HG02870 (cell line): ENCODE measurements at regions not wholly inside any gene's neighbourhood (a gene's known extent, or its start where the extent isn't known, plus 50 kb on each side); places are given as distances from the start of the nearest gene placed in this dataset.
"Not testable (repeated sequence)": the region's sequence is repeated elsewhere in the genome, so short reads cannot be mapped to it uniquely, and the experiment has no call there.

Experiments
- ATAC-seq: cut with Tn5 transposase; IDR thresholded peaks from one replicate; pipeline ENCODE4 v1.9.1; 2021; ENCODE audit warnings: mild to moderate bottlenecking, moderate library complexity; ENCODE audit not compliant: unreplicated experiment

GRCh38 chr10:118962331-118962868 is 67.1 kb upstream of the NANOS1 start:
- not testable (repeated sequence) for ATAC-seq

DNA sequence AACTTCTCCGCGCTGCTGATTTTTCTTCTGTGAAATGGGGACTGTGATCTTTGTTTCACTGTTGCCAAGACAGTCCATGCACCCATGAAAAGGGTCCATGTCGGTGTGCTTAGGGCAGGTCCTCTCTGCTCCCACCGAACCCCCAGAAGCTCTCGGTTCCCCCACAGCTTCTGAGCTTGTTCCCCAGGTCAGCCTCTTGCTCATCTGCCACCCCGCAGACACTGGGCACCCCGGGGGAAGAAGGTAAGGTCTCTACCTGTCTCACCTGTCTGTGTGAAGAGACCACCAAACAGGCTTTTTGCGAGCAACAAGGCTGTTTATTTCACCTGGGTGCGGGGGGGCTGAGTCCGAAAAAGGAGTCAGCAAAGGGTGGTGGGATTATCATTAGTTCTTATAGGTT is 66.2 kb upstream of the NANOS1 start:
- no peak for ATAC-seq

DNA sequence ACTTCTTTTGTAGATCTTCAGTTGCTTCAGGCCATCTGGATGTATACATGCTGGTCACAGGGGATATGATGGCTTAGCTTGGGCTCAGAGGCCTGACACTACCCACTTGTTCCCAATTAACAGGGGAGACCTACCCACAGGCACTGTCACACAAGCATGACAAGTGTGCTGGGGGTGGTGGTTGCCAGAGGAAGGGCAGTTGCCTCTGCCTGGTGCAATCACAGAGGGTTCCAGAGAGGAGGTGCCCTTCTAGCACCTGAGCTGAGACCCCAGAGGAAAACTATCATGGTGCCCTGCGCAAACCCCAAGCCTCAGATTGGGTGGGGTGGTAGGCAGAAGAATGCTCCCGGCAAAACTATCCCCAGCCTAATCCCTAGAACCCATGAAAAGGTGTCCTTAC is 65.6 kb upstream of the NANOS1 start:
- ATAC-seq: no peak

DNA sequence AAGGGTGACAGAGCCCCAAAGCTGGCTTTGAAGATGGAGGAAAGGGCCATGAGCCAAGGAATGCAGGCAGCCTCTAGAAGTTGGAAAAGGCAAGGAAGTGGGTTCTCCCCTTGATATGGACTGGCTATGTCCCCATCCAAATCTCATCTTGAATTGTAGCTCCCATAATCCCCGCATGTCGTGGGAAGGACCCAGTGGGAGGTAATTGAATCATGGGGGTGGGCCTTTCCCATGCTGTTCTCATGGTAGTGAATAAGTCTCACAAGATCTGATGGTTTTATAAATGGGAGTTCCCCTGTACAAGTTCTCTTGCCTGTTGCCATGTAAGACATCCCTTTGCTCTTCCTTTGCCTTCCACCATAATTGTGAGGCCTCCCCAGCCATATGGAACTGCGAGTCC is 65.0 kb upstream of the NANOS1 start:
- ATAC-seq: not testable (repeated sequence)

DNA sequence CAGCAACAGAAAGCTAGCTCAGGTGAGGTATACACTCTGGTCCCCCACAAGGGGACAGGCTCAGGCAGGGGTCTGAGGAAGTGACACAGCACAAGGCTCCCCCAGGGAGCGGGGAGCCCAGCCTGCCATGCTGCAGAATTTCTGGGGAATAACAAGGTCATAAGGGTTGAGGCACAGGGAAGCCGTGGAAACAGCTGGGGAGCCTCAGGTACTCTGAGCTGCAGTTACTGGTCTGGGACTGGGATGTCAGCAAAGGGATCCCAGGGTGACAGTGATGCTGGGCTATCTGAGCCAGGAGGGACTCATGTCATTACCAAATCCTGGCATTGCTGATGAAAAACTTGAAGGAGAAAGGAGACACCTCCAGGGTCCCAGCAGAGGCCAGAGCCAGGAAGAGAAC is 64.4 kb upstream of the NANOS1 start:
- ATAC-seq: no peak

- ATAC-seq: no peak
These were observed 63.9 kb upstream of the NANOS1 start for GRCh38 chr10:118965645-118966044.

- ATAC-seq: no peak
These were observed 63.3 kb upstream of the NANOS1 start for GRCh38 chr10:118966076-118966849.

- no peak for ATAC-seq
These were observed 62.7 kb upstream of the NANOS1 start for GRCh38 chr10:118966850-118967125.

- ATAC-seq: no peak
These were observed 62.4 kb upstream of the NANOS1 start for GRCh38 chr10:118967160-118967559.

GRCh38 chr10:118968060-118968459 is 61.5 kb upstream of the NANOS1 start:
- ATAC-seq: no peak

DNA sequence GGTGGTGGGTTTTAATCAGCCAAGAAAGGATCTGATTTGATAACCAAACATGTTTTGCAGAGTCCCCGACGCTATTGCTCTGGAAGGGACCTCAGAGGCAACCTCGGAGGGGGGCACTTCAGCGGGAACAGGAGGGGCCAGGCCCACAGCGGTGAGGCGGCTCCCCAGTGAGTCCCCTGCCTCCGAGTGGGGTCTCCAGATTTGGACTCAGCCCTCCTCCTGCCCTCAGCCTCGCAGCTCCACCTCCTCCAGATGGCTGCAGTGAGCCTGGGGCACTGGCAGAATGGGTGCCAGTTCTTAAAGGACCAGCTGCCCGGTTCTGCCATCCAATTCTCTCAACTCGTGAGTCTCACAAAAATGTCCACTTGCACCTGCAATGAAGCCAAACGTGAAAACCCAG is 61.0 kb upstream of the NANOS1 start:
- ATAC-seq: no peak

DNA sequence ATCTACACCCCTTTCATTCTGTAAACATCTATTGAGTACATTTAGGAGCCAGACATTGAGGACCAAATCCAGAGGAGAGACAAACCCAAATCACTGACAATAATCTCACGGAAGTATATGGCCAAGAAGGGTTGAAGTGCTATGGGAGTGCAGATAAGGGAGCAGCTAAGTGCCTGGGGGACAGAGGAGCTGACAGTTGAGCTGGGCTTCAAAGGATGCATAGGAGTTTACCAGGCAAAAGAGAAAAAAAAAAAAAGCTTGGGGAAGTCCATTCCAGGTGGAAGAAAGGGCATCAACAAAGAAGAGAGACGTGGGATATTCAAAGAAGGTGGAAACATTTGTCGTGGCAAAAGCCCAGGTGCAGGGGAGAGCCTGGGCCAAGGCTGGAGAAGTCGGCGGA is 60.5 kb upstream of the NANOS1 start:
- no peak for ATAC-seq

DNA sequence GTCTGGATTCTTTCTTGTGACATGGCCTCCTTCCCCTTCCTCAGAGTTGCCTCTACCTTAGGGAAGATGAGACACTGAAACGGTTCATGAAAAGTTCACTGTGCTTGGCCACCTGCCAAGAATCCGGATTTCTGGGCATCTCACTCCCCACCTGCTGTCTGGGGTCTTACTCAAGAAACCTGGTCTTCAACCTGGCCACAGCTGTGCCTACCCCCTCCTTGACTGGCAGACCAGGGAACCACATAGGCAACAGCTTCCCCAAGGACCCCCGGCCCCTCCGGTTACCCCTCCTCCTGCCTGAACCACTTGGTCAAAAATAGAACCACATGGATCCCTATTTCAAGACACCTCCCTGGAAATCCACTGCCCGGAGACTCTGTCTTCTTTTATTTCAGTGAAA is 58.7 kb upstream of the NANOS1 start:
- ATAC-seq: no peak

DNA sequence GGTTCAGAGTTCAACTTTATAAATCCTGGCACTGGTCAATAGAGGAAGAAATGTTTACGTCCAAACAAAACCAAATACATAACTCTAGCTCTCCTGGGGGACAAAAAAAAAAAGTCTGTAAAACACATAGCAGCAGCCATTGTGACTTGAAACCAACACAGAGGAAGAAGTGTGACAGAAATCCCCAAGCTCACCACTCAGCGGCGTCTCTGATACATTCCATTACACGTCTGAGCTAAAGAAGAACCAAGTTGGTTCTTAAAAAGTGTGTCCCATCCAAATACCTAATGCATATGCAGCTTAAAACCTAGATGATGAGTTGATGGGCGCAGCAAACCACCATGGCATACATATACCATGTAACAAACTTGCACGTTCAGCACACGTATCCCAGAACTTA is 58.3 kb upstream of the NANOS1 start:
- ATAC-seq: no peak

- ATAC-seq: no peak
These were observed 57.6 kb upstream of the NANOS1 start for GRCh38 chr10:118971876-118972275.

- ATAC-seq: no peak
These were observed 55.8 kb upstream of the NANOS1 start for GRCh38 chr10:118973744-118974143.

GRCh38 chr10:118974951-118975350 is 54.6 kb upstream of the NANOS1 start:
- ATAC-seq: no peak

GRCh38 chr10:118976219-118976618 is 53.3 kb upstream of the NANOS1 start:
- not testable (repeated sequence) for ATAC-seq

DNA sequence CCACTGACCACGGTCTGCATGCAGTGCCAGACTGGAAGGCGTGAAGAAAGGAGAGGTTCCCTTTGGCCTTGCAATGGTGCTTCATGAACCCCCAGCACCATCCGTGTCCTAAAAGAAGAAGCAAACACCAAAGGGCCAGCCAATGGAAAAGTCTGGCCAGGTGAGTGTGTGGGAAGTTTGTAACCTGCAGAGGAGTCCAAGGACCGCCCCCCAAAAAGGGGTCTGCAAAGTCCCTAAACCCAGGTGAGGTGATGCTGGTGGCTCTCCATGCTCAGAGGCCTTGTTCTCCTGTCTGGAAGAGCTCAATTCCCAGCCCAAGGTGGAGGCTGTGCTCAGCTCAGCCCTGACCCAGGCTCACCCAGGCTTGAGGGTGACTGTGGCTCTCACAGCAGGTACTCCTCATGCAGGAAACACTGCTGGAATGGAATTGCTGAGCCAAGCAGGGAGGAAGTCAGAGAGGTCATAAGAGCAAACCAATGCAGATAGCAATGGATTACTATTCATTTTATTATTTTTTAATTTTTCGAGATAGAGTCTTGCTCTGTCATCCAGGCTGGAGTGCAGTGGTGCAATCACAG is 52.4 kb upstream of the NANOS1 start:
- ATAC-seq: no peak

- no peak for ATAC-seq
These were observed 51.7 kb upstream of the NANOS1 start for GRCh38 chr10:118977835-118978234.

GRCh38 chr10:118978316-118978997 is 51.1 kb upstream of the NANOS1 start:
- ATAC-seq: no peak

- ATAC-seq: no peak
These were observed 50.5 kb upstream of the NANOS1 start for GRCh38 chr10:118978998-118979350.
